HG03175 (cell line): ENCODE measurements at regions not wholly inside any gene's neighbourhood (a gene's known extent, or its start where the extent isn't known, plus 50 kb on each side); places are given as distances from the start of the nearest gene placed in this dataset.

ENCODE experiments used
- ATAC-seq: cut with Tn5 transposase; IDR thresholded peaks from one replicate; pipeline ENCODE4 v1.9.1; 2021; ENCODE audit warnings: mild to moderate bottlenecking, moderate library complexity; ENCODE audit not compliant: unreplicated experiment

DNA sequence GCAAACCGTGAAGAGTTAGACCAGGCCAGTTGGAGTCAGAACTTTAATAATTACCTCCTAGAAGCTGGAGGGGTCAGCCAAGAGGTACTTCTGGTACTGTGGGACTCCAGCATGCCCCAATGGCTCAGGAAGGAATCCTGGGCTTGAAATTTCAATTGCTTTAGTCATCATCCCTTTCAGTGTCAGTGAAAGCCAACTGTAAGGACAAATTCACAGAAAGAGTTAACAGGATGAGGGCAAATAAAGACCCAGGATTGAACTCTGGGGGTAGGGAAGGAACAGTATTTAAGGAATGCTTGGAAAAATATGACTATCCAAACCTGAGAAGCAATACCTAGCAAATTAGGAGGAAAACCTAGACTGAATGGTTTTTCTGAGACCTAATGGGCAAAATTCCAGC lies 735.1 kb upstream of the MARCKS start:
- no peak for ATAC-seq

DNA sequence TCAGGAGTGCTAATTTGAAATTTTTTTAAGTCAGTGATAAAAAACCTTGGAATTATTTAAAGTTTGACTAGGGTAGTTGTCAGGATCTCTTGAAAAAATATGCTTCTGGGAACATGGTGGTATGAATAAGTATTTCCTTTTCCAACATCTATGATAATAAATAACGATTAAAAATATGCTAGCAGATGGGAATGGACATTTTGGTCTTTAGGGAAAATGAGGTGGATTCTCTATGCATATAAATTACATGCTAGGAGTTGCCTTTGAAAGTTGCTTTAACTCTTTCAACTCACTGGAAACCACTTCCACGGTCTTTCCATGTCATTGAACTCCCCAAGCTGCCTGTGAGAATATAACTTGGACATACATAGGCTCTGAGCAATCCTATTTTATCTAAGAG lies 731.5 kb upstream of the MARCKS start:
- no peak for ATAC-seq

- no peak for ATAC-seq
Observed at GRCh38 chr6:113127786-113128419, 729.2 kb upstream of the MARCKS start.

DNA sequence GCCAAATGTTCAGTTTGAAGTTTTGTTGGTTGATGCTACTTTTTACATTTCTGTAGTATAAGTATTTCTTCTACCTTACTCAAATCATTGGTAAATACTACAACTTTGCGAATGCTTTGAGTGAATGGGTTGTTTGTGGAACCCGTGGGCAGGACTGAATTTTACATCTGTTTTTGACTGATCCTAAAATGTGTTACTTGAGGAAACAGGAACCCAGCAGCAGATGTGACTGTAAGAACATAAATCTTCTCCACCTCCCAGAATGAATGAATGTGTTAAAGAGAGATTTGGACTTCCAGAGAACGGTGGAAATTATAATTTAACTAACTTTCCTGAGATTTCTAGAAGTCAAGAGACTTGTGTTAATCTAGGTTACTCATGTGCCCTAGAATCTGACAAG lies 728.5 kb upstream of the MARCKS start:
- no peak for ATAC-seq

GRCh38 chr6:113129991-113130390 lies 727.2 kb upstream of the MARCKS start:
- no peak for ATAC-seq

DNA sequence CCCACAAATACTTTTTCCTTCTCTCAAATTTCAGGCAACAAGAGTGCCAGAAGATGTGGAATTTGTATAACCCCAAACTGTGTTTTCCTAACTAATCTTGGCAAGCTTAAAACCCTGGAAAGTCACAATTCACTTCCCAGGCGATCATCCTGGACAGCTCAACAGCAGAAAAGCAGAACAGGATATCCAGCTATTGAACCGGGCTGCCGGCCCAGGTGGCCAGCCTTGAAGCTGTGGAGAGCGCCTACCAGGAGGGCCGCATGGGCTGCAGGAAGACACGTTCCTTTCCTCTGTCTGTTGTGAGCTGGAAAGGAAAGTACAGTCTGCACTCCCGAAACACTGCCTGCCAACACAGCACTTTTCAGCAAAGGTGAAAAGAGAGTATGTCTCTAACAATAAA lies 719.7 kb upstream of the MARCKS start:
- ATAC-seq: no peak

DNA sequence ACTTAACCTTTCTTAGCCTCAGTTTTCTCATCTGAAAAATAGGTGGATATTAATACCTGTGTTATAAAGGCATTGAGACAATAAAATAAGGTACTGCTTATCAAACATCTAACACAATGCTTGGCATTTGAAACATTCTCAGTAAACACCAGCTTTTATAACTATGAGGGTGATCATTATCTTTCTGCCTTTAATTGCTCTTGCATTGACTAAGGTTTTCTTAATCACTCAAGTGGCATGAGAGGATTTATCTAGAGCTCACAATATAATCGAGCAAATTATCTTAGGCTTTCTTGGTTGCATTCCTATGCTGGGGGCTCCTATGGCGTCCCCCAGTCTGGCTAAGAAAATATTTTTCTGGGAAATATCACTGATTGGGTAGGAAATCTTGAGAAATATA lies 716.4 kb upstream of the MARCKS start:
- no peak for ATAC-seq

DNA sequence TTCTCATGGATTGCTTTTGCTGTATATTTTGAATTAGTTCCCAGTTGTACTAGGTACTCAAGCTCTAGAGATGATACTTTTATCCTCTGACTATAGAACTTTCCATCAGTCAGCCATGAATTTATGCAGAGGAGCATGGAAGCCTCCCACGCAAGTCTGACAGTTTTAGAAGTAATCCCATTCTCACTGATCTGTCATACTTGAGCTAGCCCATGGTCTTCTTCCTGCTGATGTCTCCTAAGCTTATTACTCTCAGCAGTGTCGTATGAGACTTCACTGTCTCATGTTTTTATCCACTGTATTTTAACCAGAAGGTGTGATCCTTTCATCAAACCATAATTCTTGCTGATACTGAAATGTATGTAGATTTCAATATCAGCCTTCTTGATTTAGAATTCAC lies 715.2 kb upstream of the MARCKS start:
- ATAC-seq: no peak

DNA sequence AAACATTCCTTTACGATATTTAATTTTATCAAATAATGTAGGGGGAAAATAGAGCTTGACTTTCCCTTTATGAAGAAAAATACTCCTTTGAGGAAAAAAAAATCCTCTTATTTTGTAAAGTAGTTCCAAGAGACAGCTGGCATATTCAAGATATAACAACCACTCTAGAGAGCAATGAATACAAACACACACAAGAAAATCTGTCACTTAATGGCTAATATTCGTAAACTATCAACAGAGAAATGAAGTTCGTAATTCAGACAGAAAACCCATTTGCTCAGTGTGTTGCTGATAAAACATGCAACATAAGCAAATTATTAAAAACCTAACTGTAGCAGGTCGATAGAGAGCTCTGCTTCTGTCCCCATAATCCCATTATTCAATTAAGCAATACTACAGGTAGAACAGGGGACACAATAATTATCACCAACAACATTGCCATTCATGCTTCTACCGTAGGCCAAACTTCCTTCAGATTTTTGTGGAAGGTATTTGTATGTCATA lies 714.4 kb upstream of the MARCKS start:
- ATAC-seq: no peak

DNA sequence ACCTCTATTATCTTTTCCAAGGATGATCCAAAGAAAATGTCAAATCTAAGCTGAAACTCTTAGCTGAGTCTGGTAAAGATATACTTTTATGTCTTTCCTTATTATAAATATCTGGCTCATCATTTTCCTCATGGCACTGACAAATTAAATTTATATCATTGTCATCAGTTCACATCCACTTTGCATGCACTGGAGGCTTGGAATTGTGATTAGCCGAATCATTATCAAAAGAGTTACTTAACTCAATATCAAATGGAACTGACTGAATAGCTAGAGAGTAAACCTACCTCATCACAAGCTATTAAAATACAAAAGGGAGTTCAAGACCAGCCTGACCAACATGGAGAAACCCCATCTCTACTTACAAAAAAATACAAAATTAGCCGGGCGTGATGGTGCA lies 713.9 kb upstream of the MARCKS start:
- no peak for ATAC-seq

GRCh38 chr6:113144117-113144516 lies 713.0 kb upstream of the MARCKS start:
- ATAC-seq: no peak

DNA sequence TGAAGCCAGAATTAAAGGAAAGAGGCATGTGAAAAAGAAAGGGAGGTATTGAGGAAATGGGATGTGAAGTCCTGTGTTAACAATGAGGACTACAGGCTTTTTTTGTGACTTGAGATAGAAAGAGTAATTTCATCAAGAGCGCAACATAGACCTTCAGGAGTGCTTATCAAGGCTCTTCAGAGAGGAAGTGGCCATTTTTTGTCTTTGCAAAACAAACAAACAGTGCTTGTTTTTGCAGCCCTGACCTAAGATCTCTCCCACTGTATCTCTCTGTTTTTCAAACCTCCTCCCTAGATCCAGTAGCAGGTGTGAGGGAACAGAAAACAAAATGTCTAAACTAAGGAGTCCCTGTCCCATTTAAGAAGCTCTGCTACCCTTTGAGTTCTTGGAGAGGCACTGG lies 710.3 kb upstream of the MARCKS start:
- no peak for ATAC-seq

DNA sequence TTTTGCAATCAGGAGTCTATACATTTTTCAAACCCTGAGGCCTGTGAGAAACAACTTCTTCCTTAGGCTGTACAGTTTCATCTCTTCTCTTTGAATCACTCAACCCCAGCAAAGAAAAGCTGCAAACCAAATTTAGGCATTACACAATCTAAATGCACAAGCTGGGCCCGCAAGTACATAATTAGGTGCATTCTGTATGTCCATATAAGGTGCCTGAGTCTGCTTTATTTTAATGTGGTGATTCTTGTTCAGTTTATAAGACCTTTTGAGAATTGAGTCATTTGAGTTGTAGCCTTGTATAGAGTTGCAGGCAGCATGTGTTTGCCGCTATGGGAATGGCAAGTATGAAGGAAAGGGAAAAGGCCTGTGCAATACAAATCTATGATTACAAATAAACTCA lies 709.6 kb upstream of the MARCKS start:
- no peak for ATAC-seq

GRCh38 chr6:113148566-113148965 lies 708.6 kb upstream of the MARCKS start:
- no peak for ATAC-seq

DNA sequence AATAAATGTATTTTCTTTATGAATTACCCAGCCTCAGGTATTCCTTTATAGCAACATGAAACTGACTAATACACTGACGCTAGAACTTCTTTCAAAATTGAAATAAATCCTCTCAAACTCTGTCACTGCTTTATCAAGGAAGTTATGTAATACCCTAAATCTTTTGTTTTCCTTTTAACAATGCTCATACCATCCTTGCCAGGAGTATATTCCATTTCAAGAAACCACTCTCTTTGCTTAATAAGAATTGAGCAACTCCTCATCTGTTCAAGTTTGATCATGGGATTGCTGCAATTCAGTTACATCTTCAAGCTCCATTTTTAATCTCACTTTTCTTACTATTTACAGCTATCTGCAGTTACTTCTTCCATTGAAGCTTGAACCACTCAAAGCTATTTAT lies 707.6 kb upstream of the MARCKS start:
- ATAC-seq: no peak

DNA sequence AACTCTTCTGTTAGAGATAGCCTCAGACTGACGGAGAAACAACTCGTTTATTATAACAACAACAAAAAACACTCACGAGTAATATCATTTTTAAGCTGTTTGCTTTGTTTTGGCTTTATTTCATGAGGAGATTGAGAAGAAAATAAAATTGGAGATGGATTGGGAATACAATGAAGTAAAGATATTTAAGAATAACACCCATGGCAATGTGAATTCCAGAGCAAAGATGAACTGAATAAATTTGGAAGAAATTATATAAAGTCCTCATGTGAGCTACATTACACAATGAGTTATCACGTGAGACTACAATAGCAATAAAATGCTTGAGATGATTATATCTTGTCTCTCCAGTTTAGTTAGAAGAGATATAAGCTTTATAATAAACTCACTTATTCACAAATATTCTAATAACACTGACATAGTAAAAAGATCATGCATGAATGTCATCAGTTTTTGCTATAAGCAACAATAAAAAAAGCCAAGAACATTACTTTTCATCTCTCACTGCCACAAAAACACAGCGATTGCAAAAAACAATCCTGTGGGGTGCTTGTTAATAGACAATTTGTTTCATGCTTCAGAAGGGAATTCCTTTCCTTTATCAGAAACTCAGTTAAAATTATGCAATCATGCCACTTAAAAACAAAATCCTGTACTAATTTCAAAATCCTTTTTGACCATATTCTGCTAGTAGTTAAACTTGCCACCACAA lies 696.7 kb upstream of the MARCKS start:
- ATAC-seq: no peak

GRCh38 chr6:113161018-113161315 lies 696.2 kb upstream of the MARCKS start:
- ATAC-seq: no peak

DNA sequence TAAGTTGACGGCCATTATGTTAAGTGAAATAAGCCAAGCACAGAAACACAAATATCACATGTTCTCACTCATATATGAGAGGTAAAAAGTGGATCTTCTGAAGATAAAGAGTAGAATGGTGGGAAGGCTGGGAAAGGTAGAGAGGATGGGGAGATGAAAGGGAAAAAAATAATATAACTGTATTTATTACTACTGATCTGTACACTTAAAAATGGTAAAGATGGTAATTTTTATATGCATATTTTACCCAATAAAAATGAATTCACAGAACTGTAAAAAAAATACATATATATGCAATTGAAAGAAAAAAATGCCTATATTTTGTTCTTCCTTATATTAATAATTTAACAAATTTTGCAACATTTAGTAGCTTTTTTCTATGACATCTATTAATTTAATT lies 694.4 kb upstream of the MARCKS start:
- no peak for ATAC-seq

DNA sequence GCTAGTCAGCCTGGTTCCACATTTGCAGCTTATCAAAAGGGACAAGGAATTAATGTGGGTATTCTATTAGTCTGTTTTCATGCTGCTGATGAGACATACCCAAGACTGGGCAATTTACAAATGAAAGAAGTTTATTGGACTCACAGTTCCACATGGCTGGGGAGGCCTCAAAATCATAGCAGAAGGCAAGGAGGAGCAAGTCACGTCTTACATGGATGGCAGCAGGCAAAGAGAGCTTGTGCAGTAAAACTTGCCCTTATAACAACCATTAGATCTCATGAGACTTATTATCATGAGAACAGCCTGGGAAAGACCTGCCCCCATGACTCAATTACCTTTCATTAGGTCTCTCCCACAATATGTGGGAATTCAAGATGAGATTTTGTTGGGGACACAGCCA lies 689.1 kb upstream of the MARCKS start:
- no peak for ATAC-seq

- ATAC-seq: no peak
Observed at GRCh38 chr6:113169484-113169883, 687.7 kb upstream of the MARCKS start.

GRCh38 chr6:113170454-113170853 lies 686.7 kb upstream of the MARCKS start:
- ATAC-seq: no peak

DNA sequence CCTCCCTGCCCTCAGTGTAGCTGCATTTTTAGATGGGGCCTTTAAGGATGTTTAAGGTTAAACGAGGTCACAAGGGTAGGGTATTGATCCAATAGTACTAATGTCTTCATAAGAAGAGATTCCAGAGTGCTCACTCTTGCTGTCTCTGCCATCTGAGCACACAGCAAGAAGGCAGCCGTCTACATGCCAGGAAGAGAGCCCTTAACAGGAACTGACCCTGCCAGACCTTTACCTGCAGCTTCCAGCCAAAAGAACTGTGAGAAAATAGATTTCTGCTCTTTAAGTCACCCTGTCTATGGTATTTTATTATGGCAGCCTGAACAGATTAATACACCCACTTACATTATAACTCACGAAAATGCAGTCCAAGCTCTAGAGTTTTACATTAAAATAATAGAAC lies 685.3 kb upstream of the MARCKS start:
- no peak for ATAC-seq

DNA sequence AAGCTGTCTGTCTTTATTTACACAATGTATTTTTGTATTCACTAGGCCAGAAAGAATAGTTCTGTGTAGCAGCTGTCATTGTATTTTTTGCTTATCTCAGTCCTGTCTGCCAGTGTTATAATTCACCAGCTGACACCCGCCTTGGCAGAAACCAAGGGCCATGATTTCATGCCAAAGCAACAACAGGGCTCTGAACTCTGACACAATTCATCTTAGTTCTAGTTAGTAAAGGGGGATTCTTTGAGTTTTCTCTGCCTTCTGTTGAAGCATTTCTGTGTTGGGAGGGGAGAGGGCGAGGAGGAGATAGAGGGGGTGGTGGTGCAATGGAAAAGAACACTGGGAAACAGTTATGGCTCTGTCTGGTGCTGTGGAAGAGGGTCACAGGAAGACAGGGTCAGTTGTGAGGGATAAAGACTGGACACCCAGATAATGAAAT lies 684.6 kb upstream of the MARCKS start:
- ATAC-seq: no peak
